B cell (primary cell): ENCODE measurements at regions not wholly inside any gene's neighbourhood (a gene's known extent, or its start where the extent isn't known, plus 50 kb on each side); places are given as distances from the start of the nearest gene placed in this dataset.

Experiments
- CTCF ChIP-seq: fragments of 200-600 bp; IDR thresholded peaks from one replicate; pipeline ENCODE4 v1.8.0; 2022; ENCODE audit warnings: antibody characterized with exemption, mild to moderate bottlenecking
- EZH2 ChIP-seq: IDR thresholded peaks from 2 replicates; pipeline ENCODE4 v1.6.1; 2012; ENCODE audit warnings: borderline replicate concordance, low read depth, mild to moderate bottlenecking, moderate library complexity, low read length; ENCODE audit not compliant: insufficient read depth, poor library complexity, severe bottlenecking

GRCh38 chr10:117933036-117933435 is 113.7 kb downstream of the RAB11FIP2 start:
- TF ChIP-seq EZH2 (no peak), CTCF (no peak)
